ENCODE measurements at regions not wholly inside any gene's neighbourhood (a gene's known extent, or its start where the extent isn't known, plus 50 kb on each side); places are given as distances from the start of the nearest gene placed in this dataset.

DNA sequence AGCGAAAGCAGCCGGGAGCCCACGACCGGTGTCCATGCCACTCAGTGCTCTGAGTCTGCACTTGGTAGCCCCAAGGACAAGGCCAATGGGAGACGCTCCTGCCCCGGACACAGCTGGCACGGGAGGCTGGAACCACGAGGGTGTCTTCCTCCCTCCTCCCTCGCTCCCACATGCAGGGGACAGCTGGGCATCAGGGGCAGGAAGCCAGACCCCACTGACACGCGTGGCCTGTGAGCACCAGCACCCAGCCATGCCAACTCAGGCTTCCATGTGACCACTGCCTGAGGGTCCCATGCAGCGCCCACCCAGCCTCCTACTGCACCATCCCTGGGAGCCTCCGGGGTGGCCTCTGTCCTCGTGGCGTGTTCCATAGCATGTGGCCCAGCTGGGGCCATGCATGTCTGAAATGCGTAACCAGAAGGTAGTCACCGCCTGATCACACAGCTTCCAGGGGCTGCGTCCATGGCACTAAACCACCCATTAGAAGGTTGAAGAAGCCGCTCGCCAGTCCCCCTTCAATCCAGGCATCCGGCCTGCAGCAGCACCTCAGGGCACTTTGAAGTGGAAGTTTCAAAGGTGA, 323.2 kb upstream of the SALL3 start:
- FAIRE-seq (no peak), DNase-seq (ENCODE audit: low read depth, low spot score) (no peak)
- Histone ChIP-seq H3K36me3 (ENCODE audit: control insufficient read depth in 2 of 2, extremely low read depth in 1 of 2, insufficient read depth in 2 of 2, low read length in 2 of 2) (no peaks in the 10 kb centered on the region), H3K9ac (ENCODE audit: control insufficient read depth, extremely low read depth, insufficient read depth, low read length) (no peak overlapping the region), H3K9me1 (ENCODE audit: control insufficient read depth, extremely low read depth, insufficient read depth, low read length) (no peaks in the 10 kb centered on the region), H3K79me2 (ENCODE audit: control insufficient read depth, insufficient read depth, low read length) (no peaks in the 10 kb centered on the region), H3K9me3 (ENCODE audit: control insufficient read depth, low read depth, low read length) (peaks cover 24% of the 10 kb centered on the region), H3K4me1 (ENCODE audit: control insufficient read depth, extremely low read depth, insufficient read depth, low read length) (no peaks in the 10 kb centered on the region), H2AFZ (ENCODE audit: control insufficient read depth, low read length) (no peak overlapping the region), H3K4me2 (ENCODE audit: control insufficient read depth, extremely low read depth, insufficient read depth, low read depth, low read length) (no peak overlapping the region), H4K20me1 (ENCODE audit: control insufficient read depth, extremely low read depth, insufficient read depth, low read length) (no peaks in the 10 kb centered on the region), H3K27me3 (ENCODE audit: control insufficient read depth, extremely low read depth, insufficient read depth, low read length) (no peaks in the 10 kb centered on the region), H3K4me3 (ENCODE audit: control insufficient read depth in 2 of 3, extremely low read depth in 1 of 3, insufficient read depth in 2 of 3, low read depth in 1 of 3, low read length in 3 of 3) (no peak overlapping the region), H3K27ac (ENCODE audit: control insufficient read depth, insufficient read depth, low read length) (no peak overlapping the region)
- TF ChIP-seq EZH2 (IDR thresholded peaks at IDR 0.05; ENCODE audit: low read length) = no peak
- TF ChIP-seq, protein P1, sequence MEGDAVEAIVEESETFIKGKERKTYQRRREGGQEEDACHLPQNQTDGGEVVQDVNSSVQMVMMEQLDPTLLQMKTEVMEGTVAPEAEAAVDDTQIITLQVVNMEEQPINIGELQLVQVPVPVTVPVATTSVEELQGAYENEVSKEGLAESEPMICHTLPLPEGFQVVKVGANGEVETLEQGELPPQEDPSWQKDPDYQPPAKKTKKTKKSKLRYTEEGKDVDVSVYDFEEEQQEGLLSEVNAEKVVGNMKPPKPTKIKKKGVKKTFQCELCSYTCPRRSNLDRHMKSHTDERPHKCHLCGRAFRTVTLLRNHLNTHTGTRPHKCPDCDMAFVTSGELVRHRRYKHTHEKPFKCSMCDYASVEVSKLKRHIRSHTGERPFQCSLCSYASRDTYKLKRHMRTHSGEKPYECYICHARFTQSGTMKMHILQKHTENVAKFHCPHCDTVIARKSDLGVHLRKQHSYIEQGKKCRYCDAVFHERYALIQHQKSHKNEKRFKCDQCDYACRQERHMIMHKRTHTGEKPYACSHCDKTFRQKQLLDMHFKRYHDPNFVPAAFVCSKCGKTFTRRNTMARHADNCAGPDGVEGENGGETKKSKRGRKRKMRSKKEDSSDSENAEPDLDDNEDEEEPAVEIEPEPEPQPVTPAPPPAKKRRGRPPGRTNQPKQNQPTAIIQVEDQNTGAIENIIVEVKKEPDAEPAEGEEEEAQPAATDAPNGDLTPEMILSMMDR (optimal IDR thresholded peaks at IDR 0.05 in 1 of 3, IDR thresholded peaks at IDR 0.05 in 1 of 3, conservative IDR thresholded peaks at IDR 0.05 in 1 of 3; ENCODE audit: extremely low read depth in 1 of 3, insufficient read depth in 2 of 3, low read length in 3 of 3) = no peak
- dilution Hi-C loops (cut with MboI; ENCODE audit: extremely low pct_ligation_motif_present, low sequenced_read_pairs) = no loop called here

GRCh38 chr18:78658531-78658930, 321.1 kb upstream of the SALL3 start:
- no peaks in the 10 kb centered on the region for H3K4me1 ChIP-seq (ENCODE audit: control insufficient read depth, extremely low read depth, insufficient read depth, low read length)
- no peak overlapping the region for H3K4me3 ChIP-seq (ENCODE audit: control insufficient read depth in 2 of 3, extremely low read depth in 1 of 3, insufficient read depth in 2 of 3, low read depth in 1 of 3, low read length in 3 of 3)
- no peak overlapping the region for H3K27ac ChIP-seq (ENCODE audit: control insufficient read depth, insufficient read depth, low read length)
- TF ChIP-seq EZH2 (IDR thresholded peaks at IDR 0.05; ENCODE audit: low read length) = no peak
- TF ChIP-seq, protein P1 (optimal IDR thresholded peaks at IDR 0.05 in 1 of 3, IDR thresholded peaks at IDR 0.05 in 1 of 3, conservative IDR thresholded peaks at IDR 0.05 in 1 of 3; ENCODE audit: extremely low read depth in 1 of 3, insufficient read depth in 2 of 3, low read length in 3 of 3) = no peak
- dilution Hi-C loops (cut with MboI; ENCODE audit: extremely low pct_ligation_motif_present, low sequenced_read_pairs) = no loop called here
- DNase-seq (ENCODE audit: low read depth, low spot score) (no peak), FAIRE-seq (no peak)
- H3K36me3 ChIP-seq (ENCODE audit: control insufficient read depth in 2 of 2, extremely low read depth in 1 of 2, insufficient read depth in 2 of 2, low read length in 2 of 2) = no peaks in the 10 kb centered on the region
- H3K9ac ChIP-seq (ENCODE audit: control insufficient read depth, extremely low read depth, insufficient read depth, low read length) = no peak overlapping the region
- H3K79me2 ChIP-seq (ENCODE audit: control insufficient read depth, insufficient read depth, low read length) = no peaks in the 10 kb centered on the region
- H4K20me1 ChIP-seq (ENCODE audit: control insufficient read depth, extremely low read depth, insufficient read depth, low read length) = no peaks in the 10 kb centered on the region
- H3K27me3 ChIP-seq (ENCODE audit: control insufficient read depth, extremely low read depth, insufficient read depth, low read length) = no peaks in the 10 kb centered on the region
- H3K9me3 ChIP-seq (ENCODE audit: control insufficient read depth, low read depth, low read length) = peaks cover 28% of the 10 kb centered on the region
- no peak overlapping the region for H3K4me2 ChIP-seq (ENCODE audit: control insufficient read depth, extremely low read depth, insufficient read depth, low read depth, low read length)
- H3K9me1 ChIP-seq (ENCODE audit: control insufficient read depth, extremely low read depth, insufficient read depth, low read length) = no peaks in the 10 kb centered on the region
- no peak overlapping the region for H2AFZ ChIP-seq (ENCODE audit: control insufficient read depth, low read length)

Data from keratinocyte (primary cell).